Retinal pigment epithelial cell (primary cell): ENCODE measurements at regions not wholly inside any gene's neighbourhood (a gene's known extent, or its start where the extent isn't known, plus 50 kb on each side); places are given as distances from the start of the nearest gene placed in this dataset.

ENCODE experiments used
- DNase-seq: peaks from one replicate; pipeline ENCODE4 v3.0.0-alpha.2; 2010; ENCODE audit warnings: low read depth
- H3K4me3 ChIP-seq: 2 replicates; pipeline ENCODE4 v1.5.1; 2011; ENCODE audit warnings: mild to moderate bottlenecking, low read length, control low read depth, moderate library complexity
- TF ChIP-seq, protein P1 (sequence below): conservative IDR thresholded peaks from 2 replicates; pipeline ENCODE4 v1.5.1; 2011; ENCODE audit warnings: low read depth, low read length, control low read depth, inconsistent platforms

DNA sequence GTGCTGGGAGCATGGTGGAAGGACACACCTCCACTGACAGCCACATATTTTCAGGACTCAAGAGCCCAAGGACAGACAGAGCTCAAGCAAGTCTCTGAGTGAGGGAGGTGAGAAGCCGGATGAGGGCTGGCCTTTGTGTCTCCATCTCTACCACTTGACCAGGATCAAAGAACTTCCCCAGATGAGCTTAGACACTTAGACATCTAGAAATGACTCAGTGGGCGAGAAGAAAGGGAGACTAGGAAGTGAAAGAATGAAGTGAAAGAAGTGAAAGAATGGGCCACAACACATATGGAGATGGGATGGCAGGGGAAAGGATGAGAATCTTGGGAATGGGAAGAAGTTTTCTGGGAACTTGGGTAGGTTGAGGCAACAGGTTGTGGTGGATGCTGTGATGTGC, 274.9 kb upstream of the CCL2 start:
- no peak overlapping the region for H3K4me3 ChIP-seq
- no peak for DNase-seq
- TF ChIP-seq, protein P1, sequence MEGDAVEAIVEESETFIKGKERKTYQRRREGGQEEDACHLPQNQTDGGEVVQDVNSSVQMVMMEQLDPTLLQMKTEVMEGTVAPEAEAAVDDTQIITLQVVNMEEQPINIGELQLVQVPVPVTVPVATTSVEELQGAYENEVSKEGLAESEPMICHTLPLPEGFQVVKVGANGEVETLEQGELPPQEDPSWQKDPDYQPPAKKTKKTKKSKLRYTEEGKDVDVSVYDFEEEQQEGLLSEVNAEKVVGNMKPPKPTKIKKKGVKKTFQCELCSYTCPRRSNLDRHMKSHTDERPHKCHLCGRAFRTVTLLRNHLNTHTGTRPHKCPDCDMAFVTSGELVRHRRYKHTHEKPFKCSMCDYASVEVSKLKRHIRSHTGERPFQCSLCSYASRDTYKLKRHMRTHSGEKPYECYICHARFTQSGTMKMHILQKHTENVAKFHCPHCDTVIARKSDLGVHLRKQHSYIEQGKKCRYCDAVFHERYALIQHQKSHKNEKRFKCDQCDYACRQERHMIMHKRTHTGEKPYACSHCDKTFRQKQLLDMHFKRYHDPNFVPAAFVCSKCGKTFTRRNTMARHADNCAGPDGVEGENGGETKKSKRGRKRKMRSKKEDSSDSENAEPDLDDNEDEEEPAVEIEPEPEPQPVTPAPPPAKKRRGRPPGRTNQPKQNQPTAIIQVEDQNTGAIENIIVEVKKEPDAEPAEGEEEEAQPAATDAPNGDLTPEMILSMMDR, result no peak

DNA sequence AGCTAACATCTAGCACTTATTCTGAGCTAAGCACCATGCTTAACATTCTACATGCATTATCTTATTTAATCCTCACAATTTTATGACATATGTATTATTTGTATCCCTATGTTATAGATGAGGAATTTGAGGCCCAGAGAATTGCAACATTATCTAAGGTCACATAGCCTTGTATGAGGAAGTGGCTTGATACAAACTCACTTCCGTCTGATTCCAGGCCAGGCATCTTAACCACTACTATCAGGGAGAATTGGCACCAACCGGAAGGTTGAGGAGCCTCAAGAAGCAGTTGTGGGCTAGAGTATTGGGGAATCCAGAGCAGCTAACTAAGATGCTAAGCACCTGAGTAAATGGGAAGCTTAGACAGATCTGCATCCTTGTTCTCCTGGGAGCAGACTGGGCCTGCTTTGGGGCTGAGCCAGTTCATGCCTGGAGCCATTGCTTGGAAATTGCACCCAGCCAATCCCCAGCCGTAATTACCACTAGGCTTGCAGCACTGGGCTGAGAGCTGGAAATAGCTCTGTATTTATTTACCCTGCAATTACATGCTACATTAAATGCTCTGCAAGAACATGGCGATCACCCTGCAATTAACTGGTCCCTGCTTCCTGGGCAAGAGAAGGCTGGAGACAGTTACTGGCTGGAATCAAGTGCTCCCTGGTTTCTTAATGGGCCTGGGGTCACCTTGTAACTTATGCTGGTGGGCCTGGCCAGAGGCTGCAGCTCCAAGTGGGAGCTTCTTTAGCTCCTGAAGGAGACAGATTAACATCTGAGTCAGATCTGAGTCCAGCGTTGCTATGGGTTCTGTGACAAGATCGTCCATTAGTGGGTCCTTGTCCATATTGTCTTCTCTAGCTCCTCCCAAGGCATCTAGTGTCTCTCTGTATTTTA, 273.1 kb upstream of the CCL2 start:
- TF ChIP-seq, protein P1, result no peak
- DNase-seq, result no peak
- H3K4me3 ChIP-seq, result no peak overlapping the region

DNA sequence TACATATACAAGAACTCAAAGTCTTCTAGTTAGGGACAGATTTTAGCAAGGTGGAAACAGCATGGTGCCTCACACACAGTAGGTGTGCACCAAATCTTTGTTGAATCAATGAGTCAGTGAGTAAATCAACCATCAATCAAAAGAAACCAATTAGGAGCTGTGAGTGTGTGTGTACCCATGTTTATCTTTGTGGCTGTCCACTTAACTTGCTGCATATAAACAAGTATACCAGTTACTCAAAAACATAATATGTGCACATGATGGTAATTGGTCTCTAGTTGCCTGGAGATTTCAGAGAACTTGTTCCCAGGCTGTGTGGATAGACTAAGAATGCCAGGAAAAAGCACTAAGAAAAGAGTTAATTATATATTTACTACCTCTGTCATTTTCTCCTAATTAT, 272.2 kb upstream of the CCL2 start:
- TF ChIP-seq, protein P1, result no peak
- H3K4me3 ChIP-seq, result no peak overlapping the region
- no peak for DNase-seq

- DNase-seq, result no peak
- no peak overlapping the region for H3K4me3 ChIP-seq
- TF ChIP-seq, protein P1, result no peak
These were observed 271.1 kb upstream of the CCL2 start for GRCh38 chr17:33983824-33984574.

DNA sequence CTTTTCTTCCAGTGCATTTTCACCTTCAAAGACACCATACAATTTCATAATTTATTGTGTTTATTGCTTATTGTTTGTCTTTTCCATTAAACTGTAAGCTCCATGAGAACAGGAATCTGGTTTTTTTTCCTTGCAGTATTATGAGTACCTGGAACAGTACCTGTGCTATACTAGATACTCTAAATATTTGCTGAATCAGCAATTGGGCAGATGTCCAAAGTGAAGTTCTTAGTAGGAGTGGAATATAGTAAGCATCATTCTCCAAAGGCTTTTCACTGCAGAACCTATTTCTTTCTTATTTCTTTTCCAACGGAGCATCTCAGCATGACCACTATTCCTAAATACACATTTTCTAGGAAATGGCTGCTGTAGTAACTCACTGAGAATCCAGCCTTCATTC, 269.0 kb upstream of the CCL2 start:
- TF ChIP-seq, protein P1, result no peak
- DNase-seq, result no peak
- H3K4me3 ChIP-seq, result no peak overlapping the region

DNA sequence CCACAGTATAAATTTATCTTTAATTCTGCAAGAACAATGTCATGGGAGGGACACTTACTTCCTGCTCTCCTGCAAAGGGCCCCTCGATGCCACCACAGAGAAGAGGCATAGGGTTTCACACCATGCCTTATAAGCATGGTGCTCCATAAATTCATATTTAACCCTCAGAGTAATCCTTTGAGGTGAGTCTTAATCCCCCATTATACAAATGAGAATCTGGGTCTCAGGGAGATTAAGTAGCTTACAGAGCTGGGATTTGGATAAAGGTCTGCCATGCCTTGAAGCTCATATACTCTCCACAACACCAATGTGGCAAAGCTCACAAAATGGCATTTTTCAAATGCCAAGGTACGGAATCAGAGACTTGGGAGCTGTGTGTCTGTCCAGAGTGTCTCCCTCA, 268.5 kb upstream of the CCL2 start:
- no peak overlapping the region for H3K4me3 ChIP-seq
- TF ChIP-seq, protein P1, result no peak

More for the DNA sequence above, 268.5 kb upstream of the CCL2 start:
- no peak for DNase-seq
